ENCODE measurements at regions not wholly inside any gene's neighbourhood (a gene's known extent, or its start where the extent isn't known, plus 50 kb on each side); places are given as distances from the start of the nearest gene placed in this dataset.

- TF ChIP-seq, protein P1, sequence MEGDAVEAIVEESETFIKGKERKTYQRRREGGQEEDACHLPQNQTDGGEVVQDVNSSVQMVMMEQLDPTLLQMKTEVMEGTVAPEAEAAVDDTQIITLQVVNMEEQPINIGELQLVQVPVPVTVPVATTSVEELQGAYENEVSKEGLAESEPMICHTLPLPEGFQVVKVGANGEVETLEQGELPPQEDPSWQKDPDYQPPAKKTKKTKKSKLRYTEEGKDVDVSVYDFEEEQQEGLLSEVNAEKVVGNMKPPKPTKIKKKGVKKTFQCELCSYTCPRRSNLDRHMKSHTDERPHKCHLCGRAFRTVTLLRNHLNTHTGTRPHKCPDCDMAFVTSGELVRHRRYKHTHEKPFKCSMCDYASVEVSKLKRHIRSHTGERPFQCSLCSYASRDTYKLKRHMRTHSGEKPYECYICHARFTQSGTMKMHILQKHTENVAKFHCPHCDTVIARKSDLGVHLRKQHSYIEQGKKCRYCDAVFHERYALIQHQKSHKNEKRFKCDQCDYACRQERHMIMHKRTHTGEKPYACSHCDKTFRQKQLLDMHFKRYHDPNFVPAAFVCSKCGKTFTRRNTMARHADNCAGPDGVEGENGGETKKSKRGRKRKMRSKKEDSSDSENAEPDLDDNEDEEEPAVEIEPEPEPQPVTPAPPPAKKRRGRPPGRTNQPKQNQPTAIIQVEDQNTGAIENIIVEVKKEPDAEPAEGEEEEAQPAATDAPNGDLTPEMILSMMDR (tag by site-specific recombination; IDR thresholded peaks at IDR 0.05) = no peak
- TF ChIP-seq GFI1B (tag by site-specific recombination; IDR thresholded peaks at IDR 0.05) = no peak
Observed at GRCh38 chr5:4860631-4861030, 279.5 kb upstream of the ADAMTS16 start.
